Lung (tissue), 11 donors: ENCODE measurements at regions not wholly inside any gene's neighbourhood (a gene's known extent, or its start where the extent isn't known, plus 50 kb on each side); places are given as distances from the start of the nearest gene placed in this dataset.

Experiments
- ATAC-seq: fragments of 200-7000 bp; cut with Tn5 transposase; one replicate; pipeline ENCODE4 v1.9.1; 2020; ENCODE audit warnings: moderate number of reproducible peaks; ENCODE audit not compliant: insufficient read depth, low FRiP score
- DNase-seq, 3 donors: peaks; one replicate each; pipeline ENCODE4 v3.0.0-alpha.2; 2013 to 2017
- H3K27ac ChIP-seq, 2 donors: one replicate each; pipeline ENCODE4 v1.5.1; 2013; ENCODE audit warnings: mild to moderate bottlenecking in 2 of 2, moderate library complexity in 2 of 2, control low read depth in 1 of 2, inconsistent platforms in 1 of 2, low read depth in 1 of 2, low read length in 1 of 2
- H3K27me3 ChIP-seq, 3 donors: one replicate each; pipeline ENCODE4 v1.5.1; 2013; ENCODE audit warnings: low read length in 2 of 3; ENCODE audit not compliant: control insufficient read depth in 3 of 3, insufficient read depth in 3 of 3
- H3K36me3 ChIP-seq, 4 donors: one replicate each; pipeline ENCODE4 v1.5.1; 2013; ENCODE audit warnings: low read length in 4 of 4, mild to moderate bottlenecking in 1 of 4, moderate library complexity in 1 of 4; ENCODE audit not compliant: control insufficient read depth in 4 of 4, insufficient read depth in 4 of 4
- H3K4me1 ChIP-seq, 5 donors: one replicate each; pipeline ENCODE4 v1.5.1; 2013; ENCODE audit warnings: low read length in 5 of 5, mild to moderate bottlenecking in 2 of 5, moderate library complexity in 1 of 5; ENCODE audit not compliant: control insufficient read depth in 5 of 5, insufficient read depth in 5 of 5
- H3K4me3 ChIP-seq: one replicate; pipeline ENCODE4 v1.5.1; 2013; ENCODE audit warnings: mild to moderate bottlenecking, control low read depth, moderate library complexity
- H3K9ac ChIP-seq, 2 donors: one replicate each; pipeline ENCODE4 v1.5.1; 2013; ENCODE audit warnings: low read length in 2 of 2, control low read depth in 1 of 2; ENCODE audit not compliant: insufficient read depth in 1 of 2
- H3K9me3 ChIP-seq, 4 donors: one replicate each; pipeline ENCODE4 v1.5.1; 2013; ENCODE audit warnings: low read length in 3 of 4, mild to moderate bottlenecking in 1 of 4, moderate library complexity in 1 of 4; ENCODE audit not compliant: control insufficient read depth in 4 of 4, insufficient read depth in 3 of 4
- CTCF ChIP-seq: IDR thresholded peaks from 2 replicates; pipeline ENCODE4 v1.5.1; 2012; ENCODE audit warnings: mild to moderate bottlenecking; ENCODE audit errors: control extremely low read depth, extremely low read depth
- WGBS, 2 donors: extraction: QIAGEN DNeasy Blood & Tissue Kit; methylation state at CpG; one replicate each; pipeline ENCODE4 v1.1.7; 2013; 5-methylcytosine and 5-hydroxymethylcytosine counted together
- donor health status: control.
- donor health status: control.
- donor health status: Bipolar disorder and iron deficiency.
- donor health status: healthy.
- donor health status: DM: yes; HTN: yes; CAD: no.

DNA sequence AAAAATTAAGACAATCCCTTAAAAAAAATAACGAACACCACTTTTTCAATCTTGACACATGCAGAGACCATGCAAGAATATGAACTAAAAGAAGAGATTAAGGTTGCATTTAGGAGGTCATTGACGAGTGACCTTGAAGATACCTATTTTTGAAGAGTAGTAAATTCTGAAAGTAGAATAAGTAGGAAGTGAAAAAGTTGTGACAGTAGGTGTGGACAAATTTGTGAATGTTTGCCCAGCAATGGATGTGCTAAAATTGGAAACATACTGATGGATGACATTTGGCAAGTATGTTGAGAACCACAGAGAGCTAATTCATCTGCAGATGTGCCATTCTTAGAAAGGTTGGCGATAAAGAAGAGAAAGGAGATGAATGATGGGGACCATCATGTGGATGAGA, 213.7 kb upstream of the VCX3A start:
- no peak for TF ChIP-seq CTCF
- H3K36me3 ChIP-seq, result no peaks in the 10 kb centered on the region
- WGBS, 2 donors, result 76 to 83% methylated on average over 3 of the region's 3 CpGs

DNA sequence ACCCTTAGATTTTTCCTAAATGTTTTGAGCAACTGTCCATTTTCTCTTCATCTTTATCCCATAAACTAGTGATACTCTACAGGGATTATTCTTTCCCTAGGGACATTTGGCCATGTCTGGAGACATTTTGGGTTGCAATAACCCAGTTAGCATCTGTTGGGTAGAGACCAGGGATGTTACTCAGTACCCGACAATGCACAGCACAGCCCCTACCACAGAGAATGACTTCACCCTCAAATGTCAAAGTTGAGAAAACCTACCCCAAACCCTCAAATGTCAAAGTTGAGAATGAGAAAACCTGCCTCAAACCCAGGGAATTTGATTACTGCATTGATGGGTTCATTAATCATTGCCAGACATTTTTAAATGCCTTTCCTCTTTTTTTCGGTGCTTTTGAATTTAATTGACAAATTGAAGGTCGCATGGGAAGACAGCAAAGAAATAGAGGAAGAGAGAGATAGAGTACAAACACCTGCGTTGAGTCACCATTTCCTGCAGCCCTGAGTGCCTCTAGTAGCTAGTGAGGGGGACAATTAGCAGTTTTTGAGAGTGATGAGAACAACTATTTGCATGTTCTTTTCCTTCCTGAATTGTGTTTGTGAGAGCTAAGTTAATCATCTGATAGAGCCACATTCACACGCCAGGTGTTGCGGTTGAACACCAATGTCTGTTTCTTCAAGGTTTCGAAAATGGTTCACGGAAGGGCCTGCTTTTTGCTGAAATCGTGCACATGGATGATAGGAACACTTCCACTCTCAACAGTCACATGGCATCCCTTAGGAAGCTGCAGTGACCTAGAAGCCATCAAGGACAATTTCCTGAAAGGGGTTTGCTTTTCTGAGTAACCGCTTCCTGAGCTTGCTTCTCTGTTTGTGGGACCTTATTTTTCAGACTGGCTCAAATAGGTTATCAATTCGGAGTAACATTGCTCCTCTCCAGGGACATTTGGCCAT, 203.9 kb upstream of the VCX3A start:
- H3K4me3 ChIP-seq, result no peak overlapping the region
- H3K4me1 ChIP-seq, result no peaks in the 10 kb centered on the region
- no peak for TF ChIP-seq CTCF
- peaks cover 0 to 2% (median 0%) of the 10 kb centered on the region in 3 donors for H3K27me3 ChIP-seq
- no peaks in the 10 kb centered on the region for H3K36me3 ChIP-seq
- no peak overlapping the region for H3K27ac ChIP-seq
- peaks cover 0 to 2% (median 0%) of the 10 kb centered on the region in 4 donors for H3K9me3 ChIP-seq
- 73 to 79% methylated on average over 11 of the region's 11 CpGs for WGBS, 2 donors
- ATAC-seq (no peak), DNase-seq (no peak)
- H3K9ac ChIP-seq, result no peak overlapping the region

More for the DNA sequence above, 213.7 kb upstream of the VCX3A start:
- DNase-seq (no peak), ATAC-seq (no peak)
- H3K27ac ChIP-seq, result no peak overlapping the region
- H3K9ac ChIP-seq, result no peak overlapping the region
- peaks cover 0 to 29% (median 0%) of the 10 kb centered on the region in 3 donors for H3K27me3 ChIP-seq
- no peaks in the 10 kb centered on the region for H3K9me3 ChIP-seq
- no peaks in the 10 kb centered on the region for H3K4me1 ChIP-seq
- H3K4me3 ChIP-seq, result no peak overlapping the region

DNA sequence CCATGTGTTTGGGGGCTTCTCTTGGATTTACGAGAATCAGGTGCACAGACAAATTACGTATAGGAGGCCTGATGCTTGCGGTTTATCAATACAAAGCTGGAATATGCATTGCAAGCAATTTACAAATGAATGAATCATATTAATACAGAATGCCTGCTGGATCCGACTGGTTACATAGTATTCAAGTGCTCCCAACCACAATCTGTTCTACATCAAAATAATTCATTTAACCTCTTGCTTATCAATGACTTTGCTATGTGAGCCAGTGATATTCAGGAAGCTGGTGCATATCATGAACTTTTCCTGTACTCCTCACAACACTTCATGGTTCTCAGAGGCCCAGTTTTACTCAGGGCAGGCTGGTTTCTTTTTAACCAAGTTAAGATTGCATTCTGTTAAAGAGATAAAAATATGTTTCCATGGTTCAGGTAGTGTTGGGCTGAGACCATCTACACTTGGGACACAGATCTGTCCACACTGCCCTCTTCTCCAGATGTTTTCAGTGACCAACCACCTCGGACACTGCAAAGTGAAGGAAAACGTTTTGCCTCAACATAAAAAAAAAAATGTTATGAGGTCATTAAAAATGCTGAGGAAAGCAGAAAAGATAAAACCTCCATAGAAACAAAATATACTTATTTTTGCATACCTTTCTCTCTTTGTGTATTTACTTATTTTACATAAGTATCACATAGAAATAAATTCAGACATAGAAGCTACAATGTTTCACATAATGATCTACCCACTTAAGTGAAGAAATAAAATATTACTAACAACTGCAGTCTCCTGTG, 200.1 kb upstream of the VCX3A start:
- Histone ChIP-seq H3K9ac (no peak overlapping the region), H3K27ac (no peak overlapping the region), H3K4me3 (no peak overlapping the region), H3K9me3 (no peaks in the 10 kb centered on the region), H3K27me3 (peaks cover 0 to 8% (median 2%) of the 10 kb centered on the region in 3 donors), H3K4me1 (no peaks in the 10 kb centered on the region), H3K36me3 (no peaks in the 10 kb centered on the region)
- 80 to 89% methylated on average over 6 of the region's 6 CpGs for WGBS, 2 donors
- no peak for TF ChIP-seq CTCF
- DNase-seq (no peak), ATAC-seq (no peak)
